Cardiac muscle cell (in vitro differentiated cells and primary cell): ENCODE measurements at regions not wholly inside any gene's neighbourhood (a gene's known extent, or its start where the extent isn't known, plus 50 kb on each side); places are given as distances from the start of the nearest gene placed in this dataset.
A peak's percentile ranks its signal among the peaks of the same experiment; 100 is the strongest.

ENCODE experiments used
- DNase-seq, 2 donors: peaks; one replicate each; pipeline versions ENCODE4 v3.0.0 to v3.0.0-alpha.2; 2010 to 2017; ENCODE audit warnings: low read depth in 1 of 2, low spot score in 1 of 2
- H3K27ac ChIP-seq: fragments of 200-600 bp; sonication (generic); 2 replicates; pipeline ENCODE4 v1.5.1; 2016
- H3K27me3 ChIP-seq: fragments of 200-600 bp; sonication (generic); 2 replicates; pipeline ENCODE4 v1.6.0; 2016; ENCODE audit warnings: control low read depth
- H3K36me3 ChIP-seq: fragments of 200-600 bp; sonication (generic); 2 replicates; pipeline ENCODE4 v1.5.1; 2016; ENCODE audit warnings: control low read depth
- H3K4me1 ChIP-seq: fragments of 200-600 bp; sonication (generic); 2 replicates; pipeline ENCODE4 v1.8.1; 2017; ENCODE audit warnings: low read depth, mild to moderate bottlenecking, mixed run types
- H3K4me3 ChIP-seq: fragments of 200-600 bp; sonication (generic); 2 replicates; pipeline ENCODE4 v1.5.1; 2016; ENCODE audit warnings: mild to moderate bottlenecking
- H3K9me3 ChIP-seq: fragments of 200-600 bp; sonication (generic); 2 replicates; pipeline ENCODE4 v1.5.1; 2017; ENCODE audit warnings: low read depth, mild to moderate bottlenecking, control low read depth
- CTCF ChIP-seq: IDR thresholded peaks from 2 replicates; pipeline ENCODE4 v1.5.1; 2012; ENCODE audit warnings: low read depth, mild to moderate bottlenecking, low read length

GRCh38 chr6:151679081-151679480 is 128.4 kb upstream of the ESR1 start:
- H3K27me3 ChIP-seq = no peaks in the 10 kb centered on the region
- TF ChIP-seq CTCF = no peak
- DNase-seq = peak in 1 of 2 donors; percentile 54
- no peaks in the 10 kb centered on the region for H3K4me1 ChIP-seq
- H3K9me3 ChIP-seq = no peaks in the 10 kb centered on the region
- H3K4me3 ChIP-seq = no peak overlapping the region
- H3K36me3 ChIP-seq = no peaks in the 10 kb centered on the region
- no peak overlapping the region for H3K27ac ChIP-seq

DNA sequence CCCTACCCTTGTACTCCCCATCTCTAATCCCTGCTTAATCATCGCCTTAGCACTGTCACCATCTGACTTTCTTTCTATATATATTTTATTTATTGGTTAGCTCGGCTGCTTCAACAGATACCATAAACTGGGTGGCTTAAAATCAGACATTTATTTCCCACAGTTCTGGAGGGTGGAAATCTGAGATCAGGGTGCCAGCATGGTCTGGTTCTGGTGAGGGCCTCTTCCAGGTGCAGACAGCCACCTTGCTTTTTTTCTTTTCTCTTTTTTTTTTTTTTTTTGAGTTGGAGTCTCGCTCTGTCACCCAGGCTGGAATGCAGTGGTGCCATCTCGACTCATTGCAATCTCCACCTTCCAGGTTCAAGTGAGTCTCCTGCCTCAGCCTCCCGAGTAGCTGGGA is 127.5 kb upstream of the ESR1 start:
- DNase-seq = no peak
- no peaks in the 10 kb centered on the region for H3K27me3 ChIP-seq
- H3K36me3 ChIP-seq = no peaks in the 10 kb centered on the region
- no peak overlapping the region for H3K27ac ChIP-seq
- H3K4me1 ChIP-seq = no peaks in the 10 kb centered on the region
- H3K4me3 ChIP-seq = no peak overlapping the region
- no peaks in the 10 kb centered on the region for H3K9me3 ChIP-seq
- no peak for TF ChIP-seq CTCF

GRCh38 chr6:151680846-151681432 is 126.5 kb upstream of the ESR1 start:
- no peak for DNase-seq
- no peak for TF ChIP-seq CTCF
- Histone ChIP-seq H3K36me3 (no peaks in the 10 kb centered on the region), H3K9me3 (no peaks in the 10 kb centered on the region), H3K4me3 (no peak overlapping the region), H3K27ac (no peak overlapping the region), H3K4me1 (no peaks in the 10 kb centered on the region), H3K27me3 (no peaks in the 10 kb centered on the region)

- no peak overlapping the region for H3K27ac ChIP-seq
- TF ChIP-seq CTCF = no peak
- no peaks in the 10 kb centered on the region for H3K4me1 ChIP-seq
- no peak overlapping the region for H3K4me3 ChIP-seq
- peak in 1 of 2 donors; percentile 60 for DNase-seq
- no peaks in the 10 kb centered on the region for H3K9me3 ChIP-seq
- no peaks in the 10 kb centered on the region for H3K36me3 ChIP-seq
- no peaks in the 10 kb centered on the region for H3K27me3 ChIP-seq
Measured at GRCh38 chr6:151681433-151682059, 125.9 kb upstream of the ESR1 start.

- Histone ChIP-seq H3K4me1 (no peaks in the 10 kb centered on the region), H3K27me3 (no peaks in the 10 kb centered on the region), H3K36me3 (no peaks in the 10 kb centered on the region), H3K27ac (no peak overlapping the region), H3K9me3 (no peaks in the 10 kb centered on the region), H3K4me3 (no peak overlapping the region)
- no peak for TF ChIP-seq CTCF
- DNase-seq = no peak
Measured at GRCh38 chr6:151682251-151682650, 125.2 kb upstream of the ESR1 start.

DNA sequence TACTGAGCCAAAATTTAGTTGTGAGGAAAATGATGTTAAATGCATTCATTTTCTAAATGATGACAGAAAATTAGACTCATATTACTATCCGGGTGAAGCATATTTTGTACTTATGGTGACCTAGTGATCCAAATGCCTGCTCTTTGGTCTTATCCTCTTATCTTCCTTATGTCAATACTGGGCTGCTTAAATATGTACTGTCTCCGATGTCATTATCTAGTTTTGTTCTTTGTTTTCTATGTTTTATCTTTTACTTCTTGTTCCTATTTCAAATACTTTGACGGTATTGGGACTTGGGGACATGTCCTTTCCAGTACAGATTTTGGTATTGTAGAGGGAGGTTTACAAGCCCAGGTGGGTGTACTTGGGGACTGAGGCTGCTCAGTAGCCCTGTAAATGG is 124.6 kb upstream of the ESR1 start:
- H3K36me3 ChIP-seq = no peaks in the 10 kb centered on the region
- no peaks in the 10 kb centered on the region for H3K9me3 ChIP-seq
- H3K4me3 ChIP-seq = no peak overlapping the region
- no peaks in the 10 kb centered on the region for H3K4me1 ChIP-seq
- no peak for DNase-seq
- TF ChIP-seq CTCF = no peak
- no peaks in the 10 kb centered on the region for H3K27me3 ChIP-seq
- H3K27ac ChIP-seq = no peak overlapping the region
